ENCODE measurements at regions not wholly inside any gene's neighbourhood (a gene's known extent, or its start where the extent isn't known, plus 50 kb on each side); places are given as distances from the start of the nearest gene placed in this dataset.
"Not testable (repeated sequence)": the region's sequence is repeated elsewhere in the genome, so short reads cannot be mapped to it uniquely, and the experiment has no call there.

GRCh38 chr1:199522338-199522737 is 505.2 kb upstream of the NR5A2 start:
- no peaks in the 10 kb centered on the region for H3K36me3 ChIP-seq (ENCODE audit: control insufficient read depth, insufficient read depth, low read length)
- ChIA-PET POLR2A (no interaction called here), CTCF (no interaction called here)
- intact Hi-C loops (cut with micrococcal nuclease; ENCODE audit: unreplicated experiment): no loop called here
- no peak overlapping the region for H3K4me3 ChIP-seq (ENCODE audit: low read depth, low read length)
- no TSS peak for BruUV-seq (replicated peaks)
- Mint-ChIP-seq H3K27me3 (ENCODE audit: insufficient read depth, unreplicated experiment) (no peaks in the 10 kb centered on the region), H3K36me3 (ENCODE audit: insufficient read depth, unreplicated experiment) (no peaks in the 10 kb centered on the region), H3K4me1 (ENCODE audit: low read depth, unreplicated experiment) (no peaks in the 10 kb centered on the region), H3K4me3 (ENCODE audit: unreplicated experiment) (no peak overlapping the region), H3K27ac (ENCODE audit: unreplicated experiment) (no peak overlapping the region), H3K9me3 (ENCODE audit: unreplicated experiment) (no peaks in the 10 kb centered on the region)
- H3K9me3 ChIP-seq: no peaks in the 10 kb centered on the region
- TF ChIP-seq CTCF (IDR thresholded peaks at IDR 0.05; ENCODE audit: insufficient read depth in 1 of 2, low read depth in 1 of 2, low read length in 1 of 2, severe bottlenecking in 1 of 2, unreplicated experiment in 1 of 2): no peak
- DNase-seq: no peak
- no peaks in the 10 kb centered on the region for H3K4me1 ChIP-seq
- no peaks in the 10 kb centered on the region for H3K27me3 ChIP-seq (replicated peaks; ENCODE audit: control insufficient read depth, insufficient read depth, low read length)

- BruUV-seq (replicated peaks): no TSS peak
- Histone ChIP-seq H3K4me3 (ENCODE audit: low read depth, low read length) (no peak overlapping the region), H3K4me1 (no peaks in the 10 kb centered on the region), H3K36me3 (ENCODE audit: control insufficient read depth, insufficient read depth, low read length) (no peaks in the 10 kb centered on the region), H3K9me3 (no peaks in the 10 kb centered on the region), H3K27me3 (replicated peaks; ENCODE audit: control insufficient read depth, insufficient read depth, low read length) (no peaks in the 10 kb centered on the region)
- CTCF ChIA-PET: no interaction called here
- Mint-ChIP-seq H3K9me3 (ENCODE audit: unreplicated experiment) (no peaks in the 10 kb centered on the region), H3K4me3 (ENCODE audit: unreplicated experiment) (no peak overlapping the region), H3K4me1 (ENCODE audit: low read depth, unreplicated experiment) (no peaks in the 10 kb centered on the region), H3K36me3 (ENCODE audit: insufficient read depth, unreplicated experiment) (no peaks in the 10 kb centered on the region), H3K27me3 (ENCODE audit: insufficient read depth, unreplicated experiment) (no peaks in the 10 kb centered on the region), H3K27ac (ENCODE audit: unreplicated experiment) (no peak overlapping the region)
- no peak for TF ChIP-seq CTCF (IDR thresholded peaks at IDR 0.05; ENCODE audit: insufficient read depth in 1 of 2, low read depth in 1 of 2, low read length in 1 of 2, severe bottlenecking in 1 of 2, unreplicated experiment in 1 of 2)
- DNase-seq: no peak
- intact Hi-C loops (cut with micrococcal nuclease; ENCODE audit: unreplicated experiment): no loop called here
- POLR2A ChIA-PET: no interaction called here
Observed at GRCh38 chr1:199522936-199523335, 504.6 kb upstream of the NR5A2 start.

- no peaks in the 10 kb centered on the region for H3K4me1 Mint-ChIP-seq (ENCODE audit: low read depth, unreplicated experiment)
- no peaks in the 10 kb centered on the region for H3K36me3 Mint-ChIP-seq (ENCODE audit: insufficient read depth, unreplicated experiment)
- Histone ChIP-seq H3K4me3 (ENCODE audit: low read depth, low read length) (no peak overlapping the region), H3K4me1 (no peaks in the 10 kb centered on the region), H3K9me3 (peaks cover 5% of the 10 kb centered on the region; the same call in 1 of the 2 replicates), H3K36me3 (ENCODE audit: control insufficient read depth, insufficient read depth, low read length) (no peaks in the 10 kb centered on the region), H3K27me3 (replicated peaks; ENCODE audit: control insufficient read depth, insufficient read depth, low read length) (no peaks in the 10 kb centered on the region)
- CTCF ChIA-PET: no interaction called here
- no peak for DNase-seq
- H3K27me3 Mint-ChIP-seq (ENCODE audit: insufficient read depth, unreplicated experiment): no peaks in the 10 kb centered on the region
- BruUV-seq (replicated peaks): no TSS peak
- no peak overlapping the region for H3K4me3 Mint-ChIP-seq (ENCODE audit: unreplicated experiment)
- intact Hi-C loops (cut with micrococcal nuclease; ENCODE audit: unreplicated experiment): no loop called here
- H3K9me3 Mint-ChIP-seq (ENCODE audit: unreplicated experiment): peaks cover 10% of the 10 kb centered on the region
- H3K27ac Mint-ChIP-seq (ENCODE audit: unreplicated experiment): no peak overlapping the region
- POLR2A ChIA-PET: no interaction called here
- TF ChIP-seq CTCF (IDR thresholded peaks at IDR 0.05; ENCODE audit: insufficient read depth in 1 of 2, low read depth in 1 of 2, low read length in 1 of 2, severe bottlenecking in 1 of 2, unreplicated experiment in 1 of 2): no peak
Observed at GRCh38 chr1:199529324-199529723, 498.2 kb upstream of the NR5A2 start.

GRCh38 chr1:199533361-199533760 is 494.1 kb upstream of the NR5A2 start:
- H3K9me3 ChIP-seq: peaks cover 15% of the 10 kb centered on the region; the same call in 1 of the 2 replicates
- H3K27me3 Mint-ChIP-seq (ENCODE audit: insufficient read depth, unreplicated experiment): not testable (repeated sequence)

More at GRCh38 chr1:199533361-199533760, 494.1 kb upstream of the NR5A2 start:
- H3K27ac Mint-ChIP-seq (ENCODE audit: unreplicated experiment); CTCF ChIA-PET; H3K36me3 Mint-ChIP-seq (ENCODE audit: insufficient read depth, unreplicated experiment); H3K4me3 Mint-ChIP-seq (ENCODE audit: unreplicated experiment); intact Hi-C loops (cut with micrococcal nuclease; ENCODE audit: unreplicated experiment); BruUV-seq (replicated peaks); H3K4me3 ChIP-seq (ENCODE audit: low read depth, low read length); H3K4me1 Mint-ChIP-seq (ENCODE audit: low read depth, unreplicated experiment); POLR2A ChIA-PET; H3K4me1 ChIP-seq; H3K27me3 ChIP-seq (replicated peaks; ENCODE audit: control insufficient read depth, insufficient read depth, low read length); DNase-seq; H3K36me3 ChIP-seq (ENCODE audit: control insufficient read depth, insufficient read depth, low read length): not testable (repeated sequence)
- peaks cover 35% of the 10 kb centered on the region for H3K9me3 Mint-ChIP-seq (ENCODE audit: unreplicated experiment)

Measured in Caco-2 (cell line).